Smooth muscle cell (in vitro differentiated cells): ENCODE measurements at regions not wholly inside any gene's neighbourhood (a gene's known extent, or its start where the extent isn't known, plus 50 kb on each side); places are given as distances from the start of the nearest gene placed in this dataset.
"Not testable (repeated sequence)": the region's sequence is repeated elsewhere in the genome, so short reads cannot be mapped to it uniquely, and the experiment has no call there.

Experiments used
- DNase-seq: peaks from one replicate; lab custom pipeline; 2025; ENCODE audit not compliant: unreplicated experiment; lab: John Stamatoyannopoulos, UW
- H2AFZ ChIP-seq: fragments of 200-600 bp; sonication (generic); 2 replicates; pipeline ENCODE4 v1.6.0; 2016; ENCODE audit warnings: antibody characterized with exemption, low read depth, mild to moderate bottlenecking
- H3F3A ChIP-seq: fragments of 200-600 bp; sonication (generic); 2 replicates; pipeline ENCODE4 v1.6.0; 2017; ENCODE audit warnings: antibody characterized with exemption, low read depth
- H3K27ac ChIP-seq: fragments of 200-600 bp; sonication (generic); 2 replicates; pipeline ENCODE4 v1.5.1; 2016; ENCODE audit warnings: low read depth, mild to moderate bottlenecking
- H3K27me3 ChIP-seq: fragments of 200-600 bp; sonication (generic); 2 replicates; pipeline ENCODE4 v1.6.1; 2016; ENCODE audit warnings: low read depth, mild to moderate bottlenecking
- H3K36me3 ChIP-seq: fragments of 200-600 bp; sonication (generic); 2 replicates; pipeline ENCODE4 v1.5.1; 2016; ENCODE audit warnings: low read depth
- H3K4me1 ChIP-seq: fragments of 200-600 bp; sonication (generic); 2 replicates; pipeline ENCODE4 v1.5.1; 2016; ENCODE audit warnings: low read depth
- H3K4me2 ChIP-seq: fragments of 200-600 bp; sonication (generic); 2 replicates; pipeline ENCODE4 v1.6.0; 2016; ENCODE audit warnings: mild to moderate bottlenecking
- H3K4me3 ChIP-seq: fragments of 200-600 bp; sonication (generic); 2 replicates; pipeline ENCODE4 v1.5.1; 2016; ENCODE audit warnings: mild to moderate bottlenecking
- H3K79me2 ChIP-seq: fragments of 200-600 bp; sonication (generic); 2 replicates; pipeline ENCODE4 v1.6.0; 2016; ENCODE audit warnings: low read depth, mild to moderate bottlenecking
- H3K9ac ChIP-seq: fragments of 200-600 bp; sonication (generic); 2 replicates; pipeline ENCODE4 v1.6.0; 2016; ENCODE audit warnings: low read depth
- H3K9me3 ChIP-seq: fragments of 200-600 bp; sonication (generic); replicated peaks from 2 replicates; pipeline ENCODE4 v1.5.1; 2016; ENCODE audit warnings: low read depth
- H4K20me1 ChIP-seq: fragments of 200-600 bp; sonication (generic); 2 replicates; pipeline ENCODE4 v1.6.0; 2016; ENCODE audit warnings: low read depth
- CTCF ChIP-seq: fragments of 200-600 bp; sonication (generic); IDR thresholded peaks from 2 replicates; pipeline ENCODE4 v1.5.1; 2017; ENCODE audit warnings: borderline replicate concordance, mild to moderate bottlenecking, antibody characterized with exemption; ENCODE audit not compliant: insufficient read depth, poor library complexity, severe bottlenecking
- WGBS: methylation state at CpG from one replicate; pipeline ENCODE4 v1.1.7; 2016; ENCODE audit warnings: low lambda C conversion rate; 5-methylcytosine and 5-hydroxymethylcytosine counted together

GRCh38 chr11:25271301-25271700 is 774.4 kb downstream of the LUZP2 start:
- Histone ChIP-seq H3K4me2 (no peak overlapping the region), H3K9ac (no peak overlapping the region)
- no peak for TF ChIP-seq CTCF

GRCh38 chr11:25272214-25272613 is 775.4 kb downstream of the LUZP2 start:
- Histone ChIP-seq H3K4me2 (no peak overlapping the region), H3K36me3 (no peaks in the 10 kb centered on the region), H3K9ac (no peak overlapping the region), H3K27me3 (no peaks in the 10 kb centered on the region), H4K20me1 (no peaks in the 10 kb centered on the region), H3K27ac (no peak overlapping the region), H2AFZ (no peak overlapping the region), H3K4me1 (no peaks in the 10 kb centered on the region), H3F3A (no peaks in the 10 kb centered on the region), H3K79me2 (no peaks in the 10 kb centered on the region), H3K9me3 (no peaks in the 10 kb centered on the region), H3K4me3 (no peak overlapping the region)
- no peak for TF ChIP-seq CTCF
- DNase-seq = no peak

More at GRCh38 chr11:25271301-25271700, 774.4 kb downstream of the LUZP2 start:
- H3K27me3 ChIP-seq = no peaks in the 10 kb centered on the region
- H3K79me2 ChIP-seq = no peaks in the 10 kb centered on the region
- H3F3A ChIP-seq = no peaks in the 10 kb centered on the region
- no peak overlapping the region for H3K4me3 ChIP-seq
- H2AFZ ChIP-seq = no peak overlapping the region
- H3K27ac ChIP-seq = no peak overlapping the region
- no peaks in the 10 kb centered on the region for H3K9me3 ChIP-seq
- H4K20me1 ChIP-seq = no peaks in the 10 kb centered on the region
- no peaks in the 10 kb centered on the region for H3K4me1 ChIP-seq
- DNase-seq = no peak
- no peaks in the 10 kb centered on the region for H3K36me3 ChIP-seq

GRCh38 chr11:25280821-25281220 is 784.0 kb downstream of the LUZP2 start:
- H3K36me3 ChIP-seq = not testable (repeated sequence)
- 82% methylated on average over 7 of the region's 7 CpGs for WGBS

GRCh38 chr11:25293166-25293565 is 796.3 kb downstream of the LUZP2 start:
- H3K27me3 ChIP-seq = no peaks in the 10 kb centered on the region
- no peaks in the 10 kb centered on the region for H3K36me3 ChIP-seq
- no peak for TF ChIP-seq CTCF
- H3K4me1 ChIP-seq = no peaks in the 10 kb centered on the region
- H3K79me2 ChIP-seq = no peaks in the 10 kb centered on the region
- no peaks in the 10 kb centered on the region for H4K20me1 ChIP-seq
- no peaks in the 10 kb centered on the region for H3K9me3 ChIP-seq
- no peak overlapping the region for H3K27ac ChIP-seq
- H3K4me3 ChIP-seq = no peak overlapping the region
- no peak for DNase-seq
- H3F3A ChIP-seq = no peaks in the 10 kb centered on the region
- H3K4me2 ChIP-seq = no peak overlapping the region
- no peak overlapping the region for H2AFZ ChIP-seq
- no peak overlapping the region for H3K9ac ChIP-seq
- 92% methylated on average over 1 of the region's 1 CpG for WGBS

More at GRCh38 chr11:25280821-25281220, 784.0 kb downstream of the LUZP2 start:
- not testable (repeated sequence) for H3K9me3 ChIP-seq, H3K4me2 ChIP-seq, DNase-seq, H3K27me3 ChIP-seq, H4K20me1 ChIP-seq, H3K9ac ChIP-seq, H3K4me3 ChIP-seq, H3F3A ChIP-seq, H3K4me1 ChIP-seq, H3K27ac ChIP-seq, H2AFZ ChIP-seq, H3K79me2 ChIP-seq
